GM12875 (cell line): ENCODE measurements at regions not wholly inside any gene's neighbourhood (a gene's known extent, or its start where the extent isn't known, plus 50 kb on each side); places are given as distances from the start of the nearest gene placed in this dataset.

Source experiments
- H3K4me3 ChIP-seq: one replicate; pipeline ENCODE4 v1.5.1; 2011; ENCODE audit warnings: low read depth, low read length, control low read depth
- CTCF ChIP-seq: IDR thresholded peaks from 2 replicates; pipeline ENCODE4 v1.5.1; 2011; ENCODE audit warnings: low read depth, mild to moderate bottlenecking, control low read depth, inconsistent platforms, low read length, moderate library complexity, borderline replicate concordance; ENCODE audit not compliant: insufficient read depth

- no peak for TF ChIP-seq CTCF
- H3K4me3 ChIP-seq = no peak overlapping the region
Observed at GRCh38 chr9:73042155-73042554, 89.3 kb upstream of the ALDH1A1 start.

- no peak overlapping the region for H3K4me3 ChIP-seq
- no peak for TF ChIP-seq CTCF
Observed at GRCh38 chr9:73039271-73040263, 86.7 kb upstream of the ALDH1A1 start.

GRCh38 chr9:73038613-73039012, 85.8 kb upstream of the ALDH1A1 start:
- TF ChIP-seq CTCF = no peak
- H3K4me3 ChIP-seq = no peak overlapping the region

GRCh38 chr9:73038089-73038509, 85.2 kb upstream of the ALDH1A1 start:
- TF ChIP-seq CTCF = no peak
- H3K4me3 ChIP-seq = no peak overlapping the region

GRCh38 chr9:73037613-73038012, 84.8 kb upstream of the ALDH1A1 start:
- H3K4me3 ChIP-seq = no peak overlapping the region
- no peak for TF ChIP-seq CTCF

GRCh38 chr9:73034962-73035361, 82.1 kb upstream of the ALDH1A1 start:
- no peak overlapping the region for H3K4me3 ChIP-seq
- no peak for TF ChIP-seq CTCF

- no peak for TF ChIP-seq CTCF
- no peak overlapping the region for H3K4me3 ChIP-seq
Observed at GRCh38 chr9:73031350-73031749, 78.5 kb upstream of the ALDH1A1 start.
